B cell (primary cell): ENCODE measurements at regions not wholly inside any gene's neighbourhood (a gene's known extent, or its start where the extent isn't known, plus 50 kb on each side); places are given as distances from the start of the nearest gene placed in this dataset.

Experiments used
- ATAC-seq: fragments of 200-7000 bp; cut with Tn5 transposase; one replicate; pipeline ENCODE4 v1.10.0; 2021; ENCODE audit warnings: low read depth, mild to moderate bottlenecking, moderate number of reproducible peaks, moderate library complexity
- CTCF ChIA-PET: fragments of 350-600 bp; sonication (Branson Sonifier 250); formaldehyde crosslinking; loops from one replicate; lab custom pipeline; 2021; ENCODE audit warnings: antibody characterized with exemption, inconsistent platforms; lab: Charles Lee
- POLR2A ChIA-PET: fragments of 350-600 bp; sonication (Branson Sonifier 250); formaldehyde crosslinking; loops from one replicate; lab custom pipeline; 2021; ENCODE audit warnings: antibody characterized with exemption; lab: Charles Lee
- DNase-seq: peaks from one replicate; pipeline ENCODE4 v3.0.0; 2013
- H2AFZ ChIP-seq: 2 replicates; pipeline ENCODE4 v1.6.1; 2012; ENCODE audit warnings: mild to moderate bottlenecking, low read depth, low read length; ENCODE audit not compliant: insufficient read depth, poor library complexity, severe bottlenecking
- H3K27ac ChIP-seq, 2 donors: 1 replicate in 1 of 2; 2 replicates in 1 of 2; pipeline ENCODE4 v1.5.1; 2012 to 2013; ENCODE audit warnings: low read length in 2 of 2, mild to moderate bottlenecking in 2 of 2, moderate library complexity in 1 of 2
- H3K27me3 ChIP-seq, 4 experiments: fragments of 200-600 bp in 1 of 4; sonication (generic) in 1 of 4; replicated peaks in 1 of 4; 1 replicate in 2 of 4; 2 replicates in 2 of 4; pipeline versions ENCODE4 v1.6.1 to v1.7.0; 2013 to 2016; ENCODE audit warnings: low read length in 3 of 4, mild to moderate bottlenecking in 2 of 4, mixed read lengths in 1 of 4, moderate library complexity in 1 of 4; ENCODE audit not compliant: insufficient read depth in 4 of 4, control insufficient read depth in 3 of 4; ENCODE audit errors: control extremely low read depth in 1 of 4
- H3K36me3 ChIP-seq, 2 experiments: replicated peaks in 1 of 2; 1 replicate in 1 of 2; 2 replicates in 1 of 2; pipeline versions ENCODE4 v1.6.1 to v1.7.1; 2013; ENCODE audit warnings: low read length in 1 of 2; ENCODE audit not compliant: insufficient read depth in 2 of 2, control insufficient read depth in 1 of 2; ENCODE audit errors: control extremely low read depth in 1 of 2, extremely low read depth in 1 of 2
- H3K4me1 ChIP-seq, 2 donors: fragments of 200-600 bp in 1 of 2; sonication (generic) in 1 of 2; 1 replicate in 1 of 2; 2 replicates in 1 of 2; pipeline versions ENCODE4 v1.5.1 to v1.6.1; 2013 to 2017; ENCODE audit warnings: low read length in 2 of 2; ENCODE audit not compliant: control insufficient read depth in 2 of 2, insufficient read depth in 2 of 2
- H3K4me2 ChIP-seq: replicated peaks from 2 replicates; pipeline ENCODE3; 2012; ENCODE audit warnings: mild to moderate bottlenecking, low read depth, low read length; ENCODE audit not compliant: poor library complexity, severe bottlenecking
- H3K4me3 ChIP-seq, 5 experiments: fragments of 200-600 bp in 1 of 5; sonication (generic) in 1 of 5; 1 replicate in 3 of 5; 2 replicates in 2 of 5; pipeline versions ENCODE4 v1.5.1 to v1.7.0; 2011 to 2016; ENCODE audit warnings: low read length in 4 of 5, mild to moderate bottlenecking in 4 of 5, low read depth in 2 of 5, control low read depth in 1 of 5, moderate library complexity in 1 of 5; ENCODE audit not compliant: insufficient read depth in 1 of 5; ENCODE audit errors: control extremely low read depth in 1 of 5, extremely low read depth in 1 of 5
- H3K79me2 ChIP-seq: fragments of 200-600 bp; sonication (generic); one replicate; pipeline ENCODE4 v1.6.0; 2016; ENCODE audit warnings: low read length; ENCODE audit not compliant: control insufficient read depth, insufficient read depth
- H3K9ac ChIP-seq: fragments of 200-600 bp; sonication (generic); 2 replicates; pipeline ENCODE4 v1.6.1; 2017; ENCODE audit warnings: mild to moderate bottlenecking, low read length, moderate library complexity
- H3K9me3 ChIP-seq, 3 donors: one replicate each; pipeline versions ENCODE4 v1.6.1 to v1.7.1; 2013; ENCODE audit warnings: low read length in 2 of 3; ENCODE audit not compliant: control insufficient read depth in 2 of 3, insufficient read depth in 1 of 3; ENCODE audit errors: control extremely low read depth in 1 of 3
- H4K20me1 ChIP-seq: 2 replicates; pipeline ENCODE4 v1.6.0; 2012; ENCODE audit warnings: mild to moderate bottlenecking, low read length; ENCODE audit not compliant: insufficient read depth, control insufficient read depth, poor library complexity, severe bottlenecking
- H3K27ac Mint-ChIP-seq: one replicate; pipeline ENCODE4 v1.8.0; 2021; ENCODE audit warnings: mixed read lengths
- H3K27me3 Mint-ChIP-seq: one replicate; pipeline ENCODE4 v1.8.0; 2021; ENCODE audit warnings: mixed read lengths
- H3K4me1 Mint-ChIP-seq: one replicate; pipeline ENCODE4 v1.8.0; 2021; ENCODE audit warnings: mixed read lengths
- H3K4me3 Mint-ChIP-seq: one replicate; pipeline ENCODE4 v1.8.0; 2021; ENCODE audit warnings: mixed read lengths
- H3K9me3 Mint-ChIP-seq: one replicate; pipeline ENCODE4 v1.8.0; 2022; ENCODE audit warnings: mixed read lengths; ENCODE audit not compliant: insufficient read depth
- EZH2 ChIP-seq: IDR thresholded peaks from 2 replicates; pipeline ENCODE4 v1.6.1; 2012; ENCODE audit warnings: borderline replicate concordance, low read depth, mild to moderate bottlenecking, moderate library complexity, low read length; ENCODE audit not compliant: insufficient read depth, poor library complexity, severe bottlenecking
- WGBS: methylation state at CpG from one replicate; pipeline ENCODE4 v1.1.5; 2013; ENCODE audit warnings: missing lambda C conversion rate; ENCODE audit not compliant: insufficient coverage; 5-methylcytosine and 5-hydroxymethylcytosine counted together
- intact Hi-C: fragments of 100-400 bp; cut with micrococcal nuclease; formaldehyde crosslinking; loops from one replicate; pipeline ENCODE4 v1.10.0; 2022
- TF ChIP-seq, protein P1 (sequence below): fragments of 200-600 bp; IDR thresholded peaks from one replicate; pipeline ENCODE4 v1.8.0; 2022; ENCODE audit warnings: antibody characterized with exemption, mild to moderate bottlenecking

DNA sequence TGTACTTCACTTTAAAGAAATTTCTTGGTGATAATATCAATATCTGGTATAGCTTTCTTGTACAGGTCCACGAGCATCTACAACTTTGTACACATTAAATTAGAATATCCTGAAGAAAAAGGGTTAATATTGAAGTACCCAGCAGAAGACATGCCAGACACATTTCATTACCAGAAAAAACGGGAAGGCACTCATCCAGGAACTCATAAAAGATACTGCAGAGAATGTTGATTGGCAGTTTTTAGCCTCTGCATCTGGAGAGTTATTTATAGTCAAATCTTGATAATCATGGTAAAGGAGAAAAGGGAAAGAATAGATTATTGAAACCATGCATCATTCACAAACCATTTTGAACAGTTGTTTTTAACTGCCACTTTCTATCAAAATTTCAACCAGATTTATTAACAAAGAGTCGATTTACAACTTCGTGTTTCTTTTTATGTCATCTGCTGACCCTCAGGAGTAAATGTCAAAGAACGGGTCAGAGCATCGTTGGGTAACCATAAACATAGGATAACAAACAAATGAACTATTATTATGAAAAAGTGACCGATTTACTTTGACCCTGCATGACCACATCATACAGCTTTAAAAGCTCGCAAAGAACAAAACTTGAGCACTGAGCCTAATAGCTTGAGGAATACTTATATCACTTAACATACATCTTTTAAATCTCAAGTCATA is 229.2 kb upstream of the SGK1 start:
- TF ChIP-seq, protein P1, sequence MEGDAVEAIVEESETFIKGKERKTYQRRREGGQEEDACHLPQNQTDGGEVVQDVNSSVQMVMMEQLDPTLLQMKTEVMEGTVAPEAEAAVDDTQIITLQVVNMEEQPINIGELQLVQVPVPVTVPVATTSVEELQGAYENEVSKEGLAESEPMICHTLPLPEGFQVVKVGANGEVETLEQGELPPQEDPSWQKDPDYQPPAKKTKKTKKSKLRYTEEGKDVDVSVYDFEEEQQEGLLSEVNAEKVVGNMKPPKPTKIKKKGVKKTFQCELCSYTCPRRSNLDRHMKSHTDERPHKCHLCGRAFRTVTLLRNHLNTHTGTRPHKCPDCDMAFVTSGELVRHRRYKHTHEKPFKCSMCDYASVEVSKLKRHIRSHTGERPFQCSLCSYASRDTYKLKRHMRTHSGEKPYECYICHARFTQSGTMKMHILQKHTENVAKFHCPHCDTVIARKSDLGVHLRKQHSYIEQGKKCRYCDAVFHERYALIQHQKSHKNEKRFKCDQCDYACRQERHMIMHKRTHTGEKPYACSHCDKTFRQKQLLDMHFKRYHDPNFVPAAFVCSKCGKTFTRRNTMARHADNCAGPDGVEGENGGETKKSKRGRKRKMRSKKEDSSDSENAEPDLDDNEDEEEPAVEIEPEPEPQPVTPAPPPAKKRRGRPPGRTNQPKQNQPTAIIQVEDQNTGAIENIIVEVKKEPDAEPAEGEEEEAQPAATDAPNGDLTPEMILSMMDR = no peak
- no peak for TF ChIP-seq EZH2
- Mint-ChIP-seq H3K27ac (no peak overlapping the region), H3K27me3 (peaks cover 5% of the 10 kb centered on the region), H3K9me3 (no peaks in the 10 kb centered on the region), H3K4me1 (no peaks in the 10 kb centered on the region), H3K4me3 (no peak overlapping the region)
- Histone ChIP-seq H3K9me3 (no peaks in the 10 kb centered on the region), H3K36me3 (no peaks in the 10 kb centered on the region), H3K9ac (no peak overlapping the region), H2AFZ (no peak overlapping the region), H3K79me2 (no peaks in the 10 kb centered on the region), H3K4me1 (no peaks in the 10 kb centered on the region), H3K27ac (no peak overlapping the region), H3K4me3 (no peak overlapping the region), H4K20me1 (no peaks in the 10 kb centered on the region), H3K27me3 (no peaks in the 10 kb centered on the region), H3K4me2 (no peak overlapping the region)
- 100% methylated on average over 1 of the region's 8 CpGs for WGBS
- ATAC-seq (no peak), DNase-seq (no peak)
- CTCF ChIA-PET = no interaction called here
- intact Hi-C loops = no loop called here
- POLR2A ChIA-PET = no interaction called here

DNA sequence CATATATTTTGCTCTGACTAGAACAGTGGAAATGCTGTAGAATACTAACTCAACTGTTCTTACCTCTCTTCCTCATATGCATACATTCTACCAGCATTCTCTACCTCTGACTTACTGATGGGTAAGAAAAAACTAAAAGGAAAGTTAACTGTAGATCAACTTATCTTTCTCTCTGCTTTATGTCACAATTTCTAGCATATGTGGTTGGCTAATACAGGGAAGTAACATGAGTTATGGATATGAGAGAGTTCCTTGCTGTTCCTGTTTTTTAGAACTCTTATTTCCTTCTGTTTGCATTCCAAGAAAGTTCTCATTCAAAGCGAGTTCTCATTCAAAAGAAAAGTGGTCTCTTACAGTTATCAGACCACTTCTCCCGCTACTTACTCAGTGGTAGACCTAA is 226.8 kb upstream of the SGK1 start:
- TF ChIP-seq EZH2 = no peak
- TF ChIP-seq, protein P1 = no peak
- DNase-seq (no peak), ATAC-seq (no peak)
- no CpG with 5 or more reads among the region's 2 CpGs for WGBS
- ChIA-PET POLR2A (no interaction called here), CTCF (no interaction called here)
- no peaks in the 10 kb centered on the region for H3K27me3 Mint-ChIP-seq
- intact Hi-C loops = no loop called here
- Histone ChIP-seq H3K27ac (no peak overlapping the region), H4K20me1 (no peaks in the 10 kb centered on the region), H3K9me3 (no peaks in the 10 kb centered on the region), H2AFZ (no peak overlapping the region), H3K9ac (no peak overlapping the region), H3K79me2 (no peaks in the 10 kb centered on the region), H3K4me2 (no peak overlapping the region), H3K4me3 (no peak overlapping the region), H3K36me3 (no peaks in the 10 kb centered on the region), H3K27me3 (no peaks in the 10 kb centered on the region), H3K4me1 (no peaks in the 10 kb centered on the region)
- no peaks in the 10 kb centered on the region for H3K9me3 Mint-ChIP-seq
- H3K4me3 Mint-ChIP-seq = no peak overlapping the region
- H3K27ac Mint-ChIP-seq = no peak overlapping the region
- H3K4me1 Mint-ChIP-seq = no peaks in the 10 kb centered on the region
